Caco-2 (cell line): ENCODE measurements at regions not wholly inside any gene's neighbourhood (a gene's known extent, or its start where the extent isn't known, plus 50 kb on each side); places are given as distances from the start of the nearest gene placed in this dataset.

Experiments
- BruUV-seq: library from RNA; stranded (reverse); fragments of 400-500 nt; replicated peaks from 2 replicates; lab custom pipeline; 2021; lab: Mats Ljungman, UMichigan
- CTCF ChIA-PET: fragments of 300-600 bp; sonication (Branson Sonifier 250); formaldehyde crosslinking; loops from one replicate; lab custom pipeline; 2022; ENCODE audit warnings: antibody characterized with exemption; lab: Charles Lee
- POLR2A ChIA-PET: fragments of 300-600 bp; sonication (Branson Sonifier 250); formaldehyde crosslinking; loops from one replicate; lab custom pipeline; 2022; ENCODE audit warnings: antibody characterized with exemption; lab: Charles Lee
- DNase-seq, 2 experiments: peaks; one replicate each; pipeline versions ENCODE4 v3.0.0 to v3.0.0-alpha.2; 2020 to 2022
- H3K27me3 ChIP-seq: replicated peaks from 2 replicates; pipeline ENCODE4 v1.6.0; 2011; ENCODE audit warnings: low read length; ENCODE audit not compliant: control insufficient read depth, insufficient read depth
- H3K36me3 ChIP-seq: 2 replicates; pipeline ENCODE4 v1.5.1; 2011; ENCODE audit warnings: low read length; ENCODE audit not compliant: control insufficient read depth, insufficient read depth
- H3K4me1 ChIP-seq: fragments of 250-450 bp; sonication (Bioruptor Pico); 2 replicates; pipeline ENCODE4 v1.5.1; 2020; ENCODE audit warnings: mild to moderate bottlenecking
- H3K4me3 ChIP-seq: 2 replicates; pipeline ENCODE4 v1.5.1; 2011; ENCODE audit warnings: low read depth, mild to moderate bottlenecking, control low read depth, low read length
- H3K9me3 ChIP-seq: fragments of 250-450 bp; sonication (Bioruptor Pico); 2 replicates; pipeline ENCODE4 v1.5.1; 2020; ENCODE audit warnings: mild to moderate bottlenecking, moderate library complexity
- H3K27ac Mint-ChIP-seq: one replicate; pipeline ENCODE4 v1.8.0; 2022; ENCODE audit warnings: mixed read lengths; ENCODE audit not compliant: unreplicated experiment
- H3K27me3 Mint-ChIP-seq: one replicate; pipeline ENCODE4 v1.8.0; 2022; ENCODE audit warnings: mixed read lengths; ENCODE audit not compliant: insufficient read depth, unreplicated experiment
- H3K36me3 Mint-ChIP-seq: one replicate; pipeline ENCODE4 v1.8.0; 2022; ENCODE audit warnings: mild to moderate bottlenecking, mixed read lengths; ENCODE audit not compliant: insufficient read depth, unreplicated experiment
- H3K4me1 Mint-ChIP-seq: one replicate; pipeline ENCODE4 v1.8.0; 2022; ENCODE audit warnings: low read depth, mixed read lengths; ENCODE audit not compliant: unreplicated experiment
- H3K4me3 Mint-ChIP-seq: one replicate; pipeline ENCODE4 v1.8.0; 2022; ENCODE audit warnings: mild to moderate bottlenecking, moderate library complexity, mixed read lengths; ENCODE audit not compliant: unreplicated experiment
- H3K9me3 Mint-ChIP-seq: one replicate; pipeline ENCODE4 v1.8.0; 2022; ENCODE audit warnings: mixed read lengths; ENCODE audit not compliant: unreplicated experiment
- CTCF ChIP-seq, 2 experiments: fragments of 200-600 bp in 1 of 2; IDR thresholded peaks; 1 replicate in 1 of 2; 2 replicates in 1 of 2; pipeline versions ENCODE4 v1.5.1 to v1.8.0; 2011 to 2022; ENCODE audit warnings: antibody characterized with exemption in 1 of 2, control low read depth in 1 of 2, inconsistent platforms in 1 of 2, low read depth in 1 of 2, low read length in 1 of 2, mild to moderate bottlenecking in 1 of 2, moderate library complexity in 1 of 2; ENCODE audit not compliant: insufficient read depth in 1 of 2, severe bottlenecking in 1 of 2, unreplicated experiment in 1 of 2
- intact Hi-C: fragments of 100-400 bp; cut with micrococcal nuclease; formaldehyde crosslinking; loops from one replicate; pipeline ENCODE4 v1.10.0; 2022; ENCODE audit not compliant: unreplicated experiment

GRCh38 chr17:77308861-77309726 is 168.3 kb downstream of the SEC14L1 start:
- no peaks in the 10 kb centered on the region for H3K27me3 Mint-ChIP-seq
- Histone ChIP-seq H3K36me3 (peaks cover 16% of the 10 kb centered on the region), H3K9me3 (no peaks in the 10 kb centered on the region), H3K4me3 (no peak overlapping the region), H3K27me3 (no peaks in the 10 kb centered on the region), H3K4me1 (peaks cover 67% of the 10 kb centered on the region)
- peaks cover 71% of the 10 kb centered on the region for H3K4me1 Mint-ChIP-seq
- H3K36me3 Mint-ChIP-seq, result peaks cover 75% of the 10 kb centered on the region
- peak overlapping the region; percentile 54 for H3K27ac Mint-ChIP-seq
- intact Hi-C loops, result no loop called here
- CTCF ChIA-PET, result no interaction called here
- no peaks in the 10 kb centered on the region for H3K9me3 Mint-ChIP-seq
- no peak for TF ChIP-seq CTCF (IDR thresholded peaks at IDR 0.05; ENCODE audit: insufficient read depth in 1 of 2, low read depth in 1 of 2, low read length in 1 of 2, severe bottlenecking in 1 of 2, unreplicated experiment in 1 of 2)
- POLR2A ChIA-PET, result no interaction called here
- no TSS peak for BruUV-seq
- DNase-seq, result no peak
- H3K4me3 Mint-ChIP-seq, result no peak overlapping the region

- no peaks in the 10 kb centered on the region for H3K27me3 ChIP-seq
- H3K36me3 Mint-ChIP-seq, result peaks cover 69% of the 10 kb centered on the region
- H3K4me3 ChIP-seq, result no peak overlapping the region
- DNase-seq, result no peak
- no peaks in the 10 kb centered on the region for H3K9me3 ChIP-seq
- no peaks in the 10 kb centered on the region for H3K9me3 Mint-ChIP-seq
- H3K4me1 ChIP-seq, result peaks cover 69% of the 10 kb centered on the region
- intact Hi-C loops, result no loop called here
- peak overlapping the region; percentile 51 for H3K27ac Mint-ChIP-seq
- no peaks in the 10 kb centered on the region for H3K27me3 Mint-ChIP-seq
- POLR2A ChIA-PET, result no interaction called here
- CTCF ChIA-PET, result no interaction called here
- peaks cover 59% of the 10 kb centered on the region for H3K4me1 Mint-ChIP-seq
- no peak overlapping the region for H3K4me3 Mint-ChIP-seq
- TF ChIP-seq CTCF (IDR thresholded peaks at IDR 0.05; ENCODE audit: insufficient read depth in 1 of 2, low read depth in 1 of 2, low read length in 1 of 2, severe bottlenecking in 1 of 2, unreplicated experiment in 1 of 2), result no peak
- H3K36me3 ChIP-seq, result peaks cover 16% of the 10 kb centered on the region
- no TSS peak for BruUV-seq
Observed at GRCh38 chr17:77310336-77310735, 169.6 kb downstream of the SEC14L1 start.

- Mint-ChIP-seq H3K9me3 (no peaks in the 10 kb centered on the region), H3K4me1 (peaks cover 52% of the 10 kb centered on the region), H3K4me3 (no peak overlapping the region), H3K27ac (peak overlapping the region; percentile 90), H3K27me3 (no peaks in the 10 kb centered on the region), H3K36me3 (peaks cover 63% of the 10 kb centered on the region)
- H3K36me3 ChIP-seq, result peaks cover 17% of the 10 kb centered on the region
- no TSS peak for BruUV-seq
- intact Hi-C loops, result no loop called here
- H3K9me3 ChIP-seq, result no peaks in the 10 kb centered on the region
- peaks cover 69% of the 10 kb centered on the region for H3K4me1 ChIP-seq
- ChIA-PET POLR2A (no interaction called here), CTCF (interaction anchor here (1.2 kb wide), 1 partner anchor 11 kb away, joined by 4 read pairs; no protein-coding TSS in a partner anchor)
- no peak for TF ChIP-seq CTCF (IDR thresholded peaks at IDR 0.05; ENCODE audit: insufficient read depth in 1 of 2, low read depth in 1 of 2, low read length in 1 of 2, severe bottlenecking in 1 of 2, unreplicated experiment in 1 of 2)
- H3K4me3 ChIP-seq, result no peak overlapping the region
- no peaks in the 10 kb centered on the region for H3K27me3 ChIP-seq
- no peak for DNase-seq
Observed at GRCh38 chr17:77311371-77311981, 170.7 kb downstream of the SEC14L1 start.
